OCI-LY7 (cell line): ENCODE measurements at regions not wholly inside any gene's neighbourhood (a gene's known extent, or its start where the extent isn't known, plus 50 kb on each side); places are given as distances from the start of the nearest gene placed in this dataset.

Experiments
- BruUV-seq: library from RNA; stranded (reverse); fragments of 400-500 nt; replicated peaks from 2 replicates; lab custom pipeline; 2021; lab: Mats Ljungman, UMichigan
- CTCF ChIA-PET: fragments of 300-600 bp; sonication (Branson Sonifier 250); formaldehyde crosslinking; loops from one replicate; lab custom pipeline; 2022; ENCODE audit warnings: antibody characterized with exemption; ENCODE audit not compliant: unreplicated experiment; lab: Charles Lee
- POLR2A ChIA-PET: fragments of 300-600 bp; sonication (Branson Sonifier 250); formaldehyde crosslinking; loops from one replicate; lab custom pipeline; 2022; ENCODE audit warnings: antibody characterized with exemption; lab: Charles Lee
- DNase-seq: peaks from one replicate; pipeline ENCODE4 v3.0.0-alpha.2; 2015; ENCODE audit warnings: low spot score
- H2AFZ ChIP-seq: fragments of 200-600 bp; sonication (generic), shearing (Covaris generic); 2 replicates; pipeline ENCODE4 v1.6.1; 2014; ENCODE audit warnings: mild to moderate bottlenecking, antibody characterized with exemption, low read length, moderate library complexity
- H3K27ac ChIP-seq: fragments of 200-600 bp; sonication (generic); 2 replicates; pipeline ENCODE4 v1.5.1; 2014; ENCODE audit warnings: mixed run types, low read depth, mild to moderate bottlenecking, moderate library complexity, low read length, inconsistent platforms; ENCODE audit not compliant: poor library complexity, severe bottlenecking
- H3K36me3 ChIP-seq: fragments of 200-600 bp; sonication (generic); 2 replicates; pipeline ENCODE4 v1.6.1; 2014; ENCODE audit warnings: mild to moderate bottlenecking, antibody characterized with exemption, low read length, moderate library complexity, mixed read lengths; ENCODE audit not compliant: insufficient read depth
- H3K4me1 ChIP-seq: fragments of 200-600 bp; sonication (generic); 2 replicates; pipeline ENCODE4 v1.5.1; 2014; ENCODE audit warnings: mild to moderate bottlenecking, low read length; ENCODE audit not compliant: insufficient read depth, poor library complexity, severe bottlenecking
- H3K4me2 ChIP-seq: fragments of 200-600 bp; sonication (generic); 2 replicates; pipeline ENCODE4 v1.6.1; 2014; ENCODE audit warnings: mild to moderate bottlenecking, low read length
- H3K4me3 ChIP-seq: fragments of 200-600 bp; sonication (generic); 2 replicates; pipeline ENCODE4 v1.5.1; 2014; ENCODE audit warnings: mild to moderate bottlenecking, low read depth, low read length; ENCODE audit not compliant: poor library complexity, severe bottlenecking
- H3K79me2 ChIP-seq: fragments of 200-600 bp; sonication (generic); 2 replicates; pipeline ENCODE4 v1.6.1; 2016; ENCODE audit warnings: low read depth, mild to moderate bottlenecking, low read length, moderate library complexity, mixed read lengths; ENCODE audit not compliant: insufficient read depth
- H3K9me2 ChIP-seq: fragments of 200-600 bp; sonication (generic); 2 replicates; pipeline ENCODE4 v1.6.1; 2016; ENCODE audit warnings: mild to moderate bottlenecking, low read length, mixed read lengths; ENCODE audit not compliant: insufficient read depth
- H3K9me3 ChIP-seq: fragments of 200-600 bp; sonication (generic); 2 replicates; pipeline ENCODE4 v1.6.1; 2014; ENCODE audit warnings: mild to moderate bottlenecking, mixed run types, low read length, mixed read lengths
- H4K20me1 ChIP-seq: fragments of 200-600 bp; sonication (generic); 2 replicates; pipeline ENCODE4 v1.6.1; 2014; ENCODE audit warnings: mild to moderate bottlenecking, antibody characterized with exemption, low read length, moderate library complexity, mixed read lengths; ENCODE audit not compliant: insufficient read depth
- EZH2phosphoT487 ChIP-seq: fragments of 200-600 bp; sonication (generic); IDR thresholded peaks from 2 replicates; pipeline ENCODE4 v1.6.1; 2018; ENCODE audit warnings: low read depth, borderline replicate concordance, mild to moderate bottlenecking, mixed run types, antibody characterized with exemption, low read length, moderate library complexity, mixed read lengths
- intact Hi-C: fragments of 100-400 bp; cut with micrococcal nuclease; formaldehyde crosslinking; loops from one replicate; pipeline ENCODE4 v1.10.0; 2022; ENCODE audit not compliant: unreplicated experiment
- TF ChIP-seq, protein P1 (sequence below): fragments of 200-600 bp; sonication (generic); conservative IDR thresholded peaks from 2 replicates; pipeline ENCODE4 v1.5.1; 2014; ENCODE audit warnings: mild to moderate bottlenecking, antibody characterized with exemption, low read length, moderate library complexity, mixed read lengths

DNA sequence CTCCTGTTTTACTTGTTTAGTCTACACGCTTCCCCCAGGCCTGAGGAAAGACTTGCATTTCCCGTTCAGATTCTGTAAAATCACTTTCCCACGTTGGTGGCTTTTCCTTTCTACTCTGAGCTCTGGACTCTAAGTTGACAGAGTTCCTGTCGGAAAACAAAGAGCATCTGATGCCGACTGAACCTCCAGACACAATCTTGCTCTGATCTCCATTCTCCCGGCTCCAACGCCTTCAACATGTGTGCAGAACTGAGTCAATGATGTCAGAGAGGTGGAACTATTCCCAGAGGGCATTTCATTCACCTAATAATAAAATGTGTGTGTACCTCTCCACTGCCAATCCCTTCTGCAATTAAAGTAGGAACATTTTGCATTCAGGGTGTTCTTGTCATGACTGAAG lies 147.7 kb downstream of the MIS18A start:
- intact Hi-C loops, result no loop called here

GRCh38 chr21:32130031-32130891 lies 148.6 kb downstream of the MIS18A start:
- H3K4me2 ChIP-seq, result no peak overlapping the region
- TF ChIP-seq, protein P1, sequence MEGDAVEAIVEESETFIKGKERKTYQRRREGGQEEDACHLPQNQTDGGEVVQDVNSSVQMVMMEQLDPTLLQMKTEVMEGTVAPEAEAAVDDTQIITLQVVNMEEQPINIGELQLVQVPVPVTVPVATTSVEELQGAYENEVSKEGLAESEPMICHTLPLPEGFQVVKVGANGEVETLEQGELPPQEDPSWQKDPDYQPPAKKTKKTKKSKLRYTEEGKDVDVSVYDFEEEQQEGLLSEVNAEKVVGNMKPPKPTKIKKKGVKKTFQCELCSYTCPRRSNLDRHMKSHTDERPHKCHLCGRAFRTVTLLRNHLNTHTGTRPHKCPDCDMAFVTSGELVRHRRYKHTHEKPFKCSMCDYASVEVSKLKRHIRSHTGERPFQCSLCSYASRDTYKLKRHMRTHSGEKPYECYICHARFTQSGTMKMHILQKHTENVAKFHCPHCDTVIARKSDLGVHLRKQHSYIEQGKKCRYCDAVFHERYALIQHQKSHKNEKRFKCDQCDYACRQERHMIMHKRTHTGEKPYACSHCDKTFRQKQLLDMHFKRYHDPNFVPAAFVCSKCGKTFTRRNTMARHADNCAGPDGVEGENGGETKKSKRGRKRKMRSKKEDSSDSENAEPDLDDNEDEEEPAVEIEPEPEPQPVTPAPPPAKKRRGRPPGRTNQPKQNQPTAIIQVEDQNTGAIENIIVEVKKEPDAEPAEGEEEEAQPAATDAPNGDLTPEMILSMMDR, result no peak
- no peak for TF ChIP-seq EZH2phosphoT487
- H3K9me2 ChIP-seq, result no peaks in the 10 kb centered on the region
- intact Hi-C loops, result no loop called here
- no peak overlapping the region for H3K27ac ChIP-seq
- ChIA-PET CTCF (no interaction called here), POLR2A (interaction anchor here (0.7 kb wide), 1 partner anchor 292 kb away, joined by 3 read pairs; no protein-coding TSS in a partner anchor)
- H4K20me1 ChIP-seq, result no peaks in the 10 kb centered on the region
- H3K79me2 ChIP-seq, result no peaks in the 10 kb centered on the region
- H3K4me3 ChIP-seq, result no peak overlapping the region
- no peak for DNase-seq
- BruUV-seq, result no TSS peak
- no peaks in the 10 kb centered on the region for H3K4me1 ChIP-seq
- H2AFZ ChIP-seq, result no peak overlapping the region
- H3K9me3 ChIP-seq, result no peaks in the 10 kb centered on the region
- H3K36me3 ChIP-seq, result no peaks in the 10 kb centered on the region

More for the DNA sequence above, 147.7 kb downstream of the MIS18A start:
- Histone ChIP-seq H3K9me3 (no peaks in the 10 kb centered on the region), H3K36me3 (no peaks in the 10 kb centered on the region), H3K9me2 (no peaks in the 10 kb centered on the region), H4K20me1 (no peaks in the 10 kb centered on the region), H3K27ac (no peak overlapping the region), H3K79me2 (no peaks in the 10 kb centered on the region), H3K4me1 (no peaks in the 10 kb centered on the region), H3K4me2 (no peak overlapping the region), H3K4me3 (no peak overlapping the region), H2AFZ (no peak overlapping the region)
- BruUV-seq, result no TSS peak
- no peak for DNase-seq
- ChIA-PET POLR2A (no interaction called here), CTCF (no interaction called here)
- TF ChIP-seq, protein P1, result no peak
- no peak for TF ChIP-seq EZH2phosphoT487

- POLR2A ChIA-PET, result interaction anchor here (0.7 kb wide), 1 partner anchor 234 kb away, joined by 5 read pairs; no protein-coding TSS in a partner anchor
Measured at GRCh38 chr21:32127081-32127480, 151.8 kb downstream of the MIS18A start.

More at GRCh38 chr21:32127081-32127480, 151.8 kb downstream of the MIS18A start:
- no peak for DNase-seq
- Histone ChIP-seq H3K36me3 (no peaks in the 10 kb centered on the region), H3K4me2 (no peak overlapping the region), H3K9me2 (no peaks in the 10 kb centered on the region), H3K4me3 (no peak overlapping the region), H3K27ac (no peak overlapping the region), H3K79me2 (no peaks in the 10 kb centered on the region), H2AFZ (no peak overlapping the region), H4K20me1 (no peaks in the 10 kb centered on the region), H3K4me1 (no peaks in the 10 kb centered on the region), H3K9me3 (no peaks in the 10 kb centered on the region)
- no TSS peak for BruUV-seq
- intact Hi-C loops, result no loop called here
- CTCF ChIA-PET, result interaction anchor here (0.6 kb wide), 1 partner anchor 160 kb away, joined by 9 read pairs; no protein-coding TSS in a partner anchor
- TF ChIP-seq, protein P1, result no peak
- no peak for TF ChIP-seq EZH2phosphoT487
